K562 (cell line): ENCODE measurements at regions not wholly inside any gene's neighbourhood (a gene's known extent, or its start where the extent isn't known, plus 50 kb on each side); places are given as distances from the start of the nearest gene placed in this dataset.

Experiments used
- ATAC-seq: fragments of 200-7000 bp; cut with Tn5 transposase; 3 replicates; pipeline ENCODE4 v1.9.1; 2020; ENCODE audit warnings: moderate library complexity
- BruUV-seq: library from RNA; stranded (reverse); fragments of 400-500 nt; replicated peaks from 2 replicates; lab custom pipeline; 2021; lab: Mats Ljungman, UMichigan
- CTCF ChIA-PET: fragments of 300-600 bp; formaldehyde crosslinking; extraction: SDS; loops from one replicate; lab custom pipeline; 2021; ENCODE audit warnings: low intra/inter-chr PET ratio; lab: Yijun Ruan, JAX
- POLR2A ChIA-PET: fragments of 300-600, 350-650 bp; sonication (Branson Sonifier 250); formaldehyde crosslinking; extraction: SDS; loops from one replicate; lab custom pipeline; 2021; ENCODE audit warnings: antibody characterized with exemption, inconsistent platforms; lab: Yijun Ruan, JAX
- DNase-seq, 4 experiments: peaks; one replicate each; pipeline versions ENCODE4 v3.0.0 to v3.0.0-alpha.2; 2011 to 2018; ENCODE audit warnings: low spot score in 3 of 4, mixed read lengths in 3 of 4; ENCODE audit errors: extremely low read depth in 1 of 4
- FAIRE-seq: peaks from 2 replicates; lab custom pipeline; 2011; peaks lifted over from hg19 to GRCh38; lab: Jason Lieb, UNC
- H2AFZ ChIP-seq: 2 replicates; pipeline ENCODE4 v1.6.0; 2011; ENCODE audit warnings: low read depth, low read length, control low read depth, inconsistent platforms
- H3K27ac ChIP-seq: fragments of 200-600 bp; 3 replicates; pipeline ENCODE4 v1.8.0; 2011; ENCODE audit warnings: low read depth, mild to moderate bottlenecking, control low read depth, inconsistent platforms, low read length, moderate library complexity, mixed read lengths; ENCODE audit errors: extremely low read depth
- H3K27me3 ChIP-seq, 2 experiments: fragments of 300-600 bp in 1 of 2; 2 replicates in 1 of 2; 3 replicates in 1 of 2; pipeline versions ENCODE4 v1.6.0 to v1.8.0; 2011; ENCODE audit warnings: inconsistent platforms in 2 of 2, low read length in 2 of 2, mild to moderate bottlenecking in 1 of 2, mixed read lengths in 1 of 2, moderate library complexity in 1 of 2; ENCODE audit not compliant: control insufficient read depth in 2 of 2, insufficient read depth in 2 of 2
- H3K36me3 ChIP-seq: fragments of 300-600 bp; 3 replicates; pipeline ENCODE4 v1.8.0; 2011; ENCODE audit warnings: mild to moderate bottlenecking, low read length, inconsistent platforms; ENCODE audit not compliant: control insufficient read depth, insufficient read depth
- H3K4me1 ChIP-seq, 2 experiments: fragments of 200-600 bp in 1 of 2; replicated peaks in 1 of 2; 2 replicates in 1 of 2; 3 replicates in 1 of 2; pipeline versions ENCODE4 v1.5.1 to v1.8.0; 2011; ENCODE audit warnings: inconsistent platforms in 2 of 2, low read length in 2 of 2, mild to moderate bottlenecking in 1 of 2, mixed read lengths in 1 of 2, moderate library complexity in 1 of 2; ENCODE audit not compliant: control insufficient read depth in 2 of 2, insufficient read depth in 2 of 2
- H3K4me2 ChIP-seq: 2 replicates; pipeline ENCODE4 v1.6.1; 2011; ENCODE audit warnings: low read length, control low read depth, inconsistent platforms, mixed read lengths; ENCODE audit not compliant: insufficient read depth
- H3K4me3 ChIP-seq: fragments of 200-600 bp; sonication (generic), shearing (Covaris generic); 2 replicates; pipeline ENCODE4 v1.5.1; 2016; ENCODE audit warnings: control low read depth, inconsistent platforms
- H3K79me2 ChIP-seq: fragments of 200-600 bp; 3 replicates; pipeline ENCODE4 v1.8.0; 2011; ENCODE audit warnings: low read length, inconsistent platforms; ENCODE audit not compliant: control insufficient read depth, insufficient read depth
- H3K9ac ChIP-seq, 2 experiments: 2 replicates each; pipeline versions ENCODE4 v1.6.0 to v1.6.1; 2011; ENCODE audit warnings: low read depth in 2 of 2, low read length in 2 of 2, control low read depth in 1 of 2, inconsistent platforms in 1 of 2, mild to moderate bottlenecking in 1 of 2, mixed read lengths in 1 of 2; ENCODE audit not compliant: insufficient read depth in 1 of 2
- H3K9me1 ChIP-seq: one replicate; pipeline ENCODE4 v1.6.0; 2011; ENCODE audit warnings: inconsistent platforms, mild to moderate bottlenecking, low read length, moderate library complexity; ENCODE audit not compliant: control insufficient read depth, insufficient read depth
- H3K9me3 ChIP-seq: replicated peaks from 2 replicates; pipeline ENCODE4 v1.5.1; 2011; ENCODE audit warnings: low read depth, low read length, inconsistent platforms; ENCODE audit not compliant: control insufficient read depth, insufficient read depth
- H4K20me1 ChIP-seq: replicated peaks from 2 replicates; pipeline ENCODE4 v1.6.1; 2011; ENCODE audit warnings: low read length, inconsistent platforms, mixed read lengths; ENCODE audit not compliant: control insufficient read depth, insufficient read depth
- ARNT ChIP-seq, 2 experiments: fragments of 450-650 bp; IDR thresholded peaks; 2 replicates each; pipeline ENCODE4 v1.6.1; 2016; ENCODE audit warnings: mild to moderate bottlenecking in 1 of 2
- HEY1 ChIP-seq: fragments of 250-450 bp; sonication (Bioruptor Pico); IDR thresholded peaks from 2 replicates; pipeline ENCODE4 v1.5.0; 2020; ENCODE audit warnings: mild to moderate bottlenecking, moderate library complexity, borderline replicate concordance
- HMG20B ChIP-seq: fragments of 250-450 bp; sonication (Bioruptor Pico); IDR thresholded peaks from 2 replicates; pipeline ENCODE4 v1.5.0; 2021; ENCODE audit warnings: mild to moderate bottlenecking
- KAT2B ChIP-seq: IDR thresholded peaks from one replicate; pipeline ENCODE4 v1.6.1; 2012; ENCODE audit warnings: low read depth, mild to moderate bottlenecking, control low read depth, inconsistent platforms, low read length, moderate library complexity
- MAFG ChIP-seq: fragments of 450-650 bp; conservative IDR thresholded peaks from 2 replicates; pipeline ENCODE4 v1.6.1; 2016; ENCODE audit warnings: missing genetic modification characterization, missing compliant biosample characterization
- OTX1 ChIP-seq: fragments of 450-650 bp; formaldehyde crosslinking; IDR thresholded peaks from 2 replicates; pipeline ENCODE4 v1.4.0; 2022; ENCODE audit warnings: mild to moderate bottlenecking
- PHF21A ChIP-seq: fragments of 450-650 bp; IDR thresholded peaks from 2 replicates; pipeline ENCODE4 v1.6.1; 2017; ENCODE audit warnings: low read depth, borderline replicate concordance
- RREB1 ChIP-seq: fragments of 250-450 bp; sonication (Bioruptor Pico); IDR thresholded peaks from 2 replicates; pipeline ENCODE4 v1.4.0; 2020
- SAFB ChIP-seq: fragments of 200-400 bp; formaldehyde crosslinking; IDR thresholded peaks from 2 replicates; pipeline ENCODE4 v1.6.1; 2017; ENCODE audit warnings: low read depth, low read length, borderline replicate concordance
- SLC30A9 ChIP-seq: fragments of 250-450 bp; sonication (Bioruptor Pico); IDR thresholded peaks from 2 replicates; pipeline ENCODE4 v1.8.0; 2022; ENCODE audit warnings: mild to moderate bottlenecking, moderate library complexity
- SMARCA5 ChIP-seq: fragments of 450-650 bp; IDR thresholded peaks from 2 replicates; pipeline ENCODE4 v1.6.1; 2016
- STAT5B ChIP-seq: fragments of 250-450 bp; sonication (Bioruptor Pico); IDR thresholded peaks from 2 replicates; pipeline ENCODE4 v1.8.0; 2021; ENCODE audit warnings: mild to moderate bottlenecking, inconsistent platforms
- ZHX1 ChIP-seq: fragments of 150-350 bp; conservative IDR thresholded peaks from 2 replicates; pipeline ENCODE4 v1.6.1; 2014; ENCODE audit warnings: low read length
- ZNF232 ChIP-seq: sonication (generic); formaldehyde crosslinking; IDR thresholded peaks from 2 replicates; pipeline ENCODE4 v1.8.0; 2022; ENCODE audit warnings: mild to moderate bottlenecking, missing genetic modification reagents
- ZNF589 ChIP-seq: fragments of 200-800 bp; sonication (Bioruptor generic); IDR thresholded peaks from 2 replicates; pipeline ENCODE4 v1.6.1; 2016; ENCODE audit warnings: low read depth, missing genetic modification characterization, missing compliant biosample characterization
- ZNF75A ChIP-seq: fragments of 450-650 bp; formaldehyde crosslinking; IDR thresholded peaks from 2 replicates; pipeline ENCODE4 v1.4.0; 2020; ENCODE audit warnings: mild to moderate bottlenecking
- WGBS: fragments of 100-300 bp; shearing (Covaris generic); methylation state at CpG from one replicate; pipeline ENCODE4 v1.1.6; 2016; ENCODE audit warnings: low coverage, mixed read lengths; ENCODE audit not compliant: insufficient coverage; ENCODE audit errors: missing lambda C conversion rate; 5-methylcytosine and 5-hydroxymethylcytosine counted together
- in situ Hi-C: fragments of 300-500 bp; cut with MboI; formaldehyde crosslinking; loops from 4 replicates; pipeline ENCODE4 v1.15.0; 2018; ENCODE audit warnings: inconsistent platforms, mixed read lengths
- intact Hi-C: fragments of 100-400 bp; cut with micrococcal nuclease; formaldehyde crosslinking; loops from 2 replicates; pipeline ENCODE4 v1.14.2; 2022

- no peak for ATAC-seq
- Histone ChIP-seq H3K9me1 (no peaks in the 10 kb centered on the region), H3K79me2 (no peaks in the 10 kb centered on the region), H3K27me3 (peaks cover 7 to 40% of the 10 kb centered on the region in 2 experiments; a peak in 4 of 5 replicates), H4K20me1 (no peaks in the 10 kb centered on the region; the same call in 1 of the 2 replicates), H2AFZ (no peak overlapping the region), H3K27ac (no peak overlapping the region), H3K4me2 (no peak overlapping the region), H3K9me3 (no peaks in the 10 kb centered on the region), H3K4me1 (no peaks in the 10 kb centered on the region), H3K9ac (no peak overlapping the region), H3K36me3 (no peaks in the 10 kb centered on the region), H3K4me3 (no peak overlapping the region)
- 0% methylated on average over 5 of the region's 8 CpGs for WGBS
- DNase-seq = no peak
- BruUV-seq = no TSS peak
- intact Hi-C loops = no loop called here
- ChIA-PET POLR2A (no interaction called here), CTCF (no interaction called here)
- in situ Hi-C loops = no loop called here
- FAIRE-seq = no peak
- TF ChIP-seq ZNF75A (CRISPR knock-in tag) = no peak
- no peak for TF ChIP-seq HMG20B (CRISPR knock-in tag)
- TF ChIP-seq ZNF589 = no peak
- no peak for TF ChIP-seq PHF21A
- no peak for TF ChIP-seq STAT5B (CRISPR knock-in tag)
- TF ChIP-seq SLC30A9 (CRISPR knock-in tag) = no peak
- TF ChIP-seq ZNF232 (CRISPR knock-in tag) = no peak
- no peak for TF ChIP-seq ARNT (IDR thresholded peaks at IDR 0.05)
- TF ChIP-seq HEY1 = no peak
- no peak for TF ChIP-seq MAFG (tag)
- no peak for TF ChIP-seq ZHX1
- TF ChIP-seq RREB1 (CRISPR knock-in tag) = no peak
- TF ChIP-seq OTX1 = no peak
- TF ChIP-seq SMARCA5 = no peak
- no peak for TF ChIP-seq SAFB
- TF ChIP-seq KAT2B = no peak
Observed at GRCh38 chr19:32231020-32231419, 114.4 kb upstream of the ZNF507 start.
